WTC11 (cell line): ENCODE measurements at regions not wholly inside any gene's neighbourhood (a gene's known extent, or its start where the extent isn't known, plus 50 kb on each side); places are given as distances from the start of the nearest gene placed in this dataset.

Experiments used
- ATAC-seq: fragments of 200-7000 bp; cut with Tn5 transposase; 2 replicates; pipeline ENCODE4 v1.10.0; 2021; ENCODE audit warnings: mild to moderate bottlenecking, moderate library complexity
- CTCF ChIA-PET: fragments of 300-600 bp; sonication (Branson Sonifier 250); formaldehyde crosslinking; loops from one replicate; lab custom pipeline; 2021; ENCODE audit warnings: antibody characterized with exemption; lab: Charles Lee
- POLR2A ChIA-PET: fragments of 350-600 bp; sonication (Branson Sonifier 250); formaldehyde crosslinking; loops from one replicate; lab custom pipeline; 2021; ENCODE audit warnings: antibody characterized with exemption; lab: Charles Lee
- DNase-seq: peaks from one replicate; pipeline ENCODE4 v3.0.0; 2021; ENCODE audit warnings: low spot score
- H3K27ac Mint-ChIP-seq: 2 replicates; pipeline ENCODE4 v1.8.0; 2021; ENCODE audit warnings: mixed read lengths
- H3K27me3 Mint-ChIP-seq: 2 replicates; pipeline ENCODE4 v1.8.0; 2021; ENCODE audit warnings: low read depth, mild to moderate bottlenecking, moderate library complexity, mixed read lengths
- H3K36me3 Mint-ChIP-seq: 2 replicates; pipeline ENCODE4 v1.8.0; 2021; ENCODE audit warnings: mixed read lengths
- H3K4me1 Mint-ChIP-seq: 2 replicates; pipeline ENCODE4 v1.8.0; 2022; ENCODE audit warnings: mixed read lengths
- H3K4me3 Mint-ChIP-seq: 2 replicates; pipeline ENCODE4 v1.8.0; 2021; ENCODE audit warnings: mild to moderate bottlenecking, moderate library complexity, mixed read lengths
- H3K9me3 Mint-ChIP-seq: 2 replicates; pipeline ENCODE4 v1.8.0; 2021; ENCODE audit warnings: mixed read lengths
- CBFB ChIP-seq: sonication (generic); formaldehyde crosslinking; IDR thresholded peaks from 2 replicates; pipeline ENCODE4 v1.8.1; 2022; ENCODE audit warnings: mild to moderate bottlenecking, low read depth, missing genetic modification reagents
- CREB1 ChIP-seq: sonication (generic); formaldehyde crosslinking; IDR thresholded peaks from 2 replicates; pipeline ENCODE4 v1.8.0; 2023; ENCODE audit warnings: mild to moderate bottlenecking, missing genetic modification reagents
- EMX1 ChIP-seq: fragments of 250-450 bp; sonication (Bioruptor Pico); IDR thresholded peaks from 2 replicates; pipeline ENCODE4 v1.8.0; 2021; ENCODE audit warnings: mild to moderate bottlenecking
- GRHL2 ChIP-seq: fragments of 250-450 bp; sonication (Bioruptor Pico); IDR thresholded peaks from 2 replicates; pipeline ENCODE4 v1.8.0; 2022; ENCODE audit warnings: mild to moderate bottlenecking, moderate library complexity; ENCODE audit not compliant: insufficient replicate concordance, severe bottlenecking
- GTF2I ChIP-seq: fragments of 250-450 bp; sonication (Bioruptor Pico); conservative IDR thresholded peaks from 2 replicates; pipeline ENCODE4 v1.4.0; 2021; ENCODE audit warnings: mild to moderate bottlenecking
- MXD4 ChIP-seq: fragments of 250-450 bp; sonication (Bioruptor Pico); IDR thresholded peaks from 2 replicates; pipeline ENCODE4 v1.8.0; 2021; ENCODE audit warnings: mild to moderate bottlenecking, moderate library complexity, borderline replicate concordance
- NR1H2 ChIP-seq: sonication (generic); formaldehyde crosslinking; IDR thresholded peaks from 2 replicates; pipeline ENCODE4 v1.9.0; 2021; ENCODE audit warnings: mild to moderate bottlenecking, moderate library complexity, missing genetic modification reagents
- PRRX2 ChIP-seq: fragments of 250-450 bp; sonication (Bioruptor Pico); IDR thresholded peaks from 2 replicates; pipeline ENCODE4 v1.8.0; 2021; ENCODE audit warnings: mild to moderate bottlenecking
- SMAD3 ChIP-seq: sonication (generic); formaldehyde crosslinking; IDR thresholded peaks from 2 replicates; pipeline ENCODE4 v1.8.0; 2022; ENCODE audit warnings: missing genetic modification reagents, mild to moderate bottlenecking, borderline replicate concordance
- SOX15 ChIP-seq: fragments of 250-450 bp; sonication (Bioruptor Pico); IDR thresholded peaks from 2 replicates; pipeline ENCODE4 v1.9.0; 2021; ENCODE audit warnings: mild to moderate bottlenecking
- ZNF263 ChIP-seq: sonication (generic); formaldehyde crosslinking; IDR thresholded peaks from 2 replicates; pipeline ENCODE4 v1.8.1; 2022; ENCODE audit warnings: low read depth, mild to moderate bottlenecking, moderate library complexity, missing genetic modification reagents
- TF ChIP-seq, protein P1 (sequence below): sonication (generic); formaldehyde crosslinking; IDR thresholded peaks from 2 replicates; pipeline ENCODE4 v1.8.1; 2022; ENCODE audit warnings: low read depth, missing genetic modification reagents, borderline replicate concordance
- TF ChIP-seq, protein P2 (sequence below): sonication (generic); formaldehyde crosslinking; IDR thresholded peaks from 2 replicates; pipeline ENCODE4 v1.8.1; 2022; ENCODE audit warnings: mild to moderate bottlenecking, moderate library complexity, missing genetic modification reagents
- TF ChIP-seq, protein P3 (sequence below): sonication (generic); formaldehyde crosslinking; IDR thresholded peaks from 2 replicates; pipeline ENCODE4 v1.8.0; 2022; ENCODE audit warnings: mild to moderate bottlenecking, missing genetic modification reagents
- TF ChIP-seq, protein P4 (sequence below): fragments of 250-450 bp; sonication (Bioruptor Pico); IDR thresholded peaks from 2 replicates; pipeline ENCODE4 v1.9.0; 2021; ENCODE audit warnings: mild to moderate bottlenecking, borderline replicate concordance
- TF ChIP-seq, protein P5 (sequence below): sonication (generic); formaldehyde crosslinking; IDR thresholded peaks from 2 replicates; pipeline ENCODE4 v1.8.1; 2022; ENCODE audit warnings: mild to moderate bottlenecking, missing genetic modification reagents, moderate library complexity, borderline replicate concordance
- TF ChIP-seq, protein P6 (sequence below): fragments of 250-450 bp; sonication (Bioruptor Pico); IDR thresholded peaks from 2 replicates; pipeline ENCODE4 v1.8.0; 2021; ENCODE audit warnings: mild to moderate bottlenecking
- TF ChIP-seq, protein P7 (sequence below): fragments of 250-450 bp; sonication (Bioruptor Pico); IDR thresholded peaks from 2 replicates; pipeline ENCODE4 v2.1.2; 2022; ENCODE audit warnings: mild to moderate bottlenecking, moderate library complexity
- TF ChIP-seq, protein P8 (sequence below): sonication (generic); formaldehyde crosslinking; IDR thresholded peaks from 2 replicates; pipeline ENCODE4 v1.8.1; 2023; ENCODE audit warnings: mild to moderate bottlenecking, missing genetic modification reagents, moderate library complexity

DNA sequence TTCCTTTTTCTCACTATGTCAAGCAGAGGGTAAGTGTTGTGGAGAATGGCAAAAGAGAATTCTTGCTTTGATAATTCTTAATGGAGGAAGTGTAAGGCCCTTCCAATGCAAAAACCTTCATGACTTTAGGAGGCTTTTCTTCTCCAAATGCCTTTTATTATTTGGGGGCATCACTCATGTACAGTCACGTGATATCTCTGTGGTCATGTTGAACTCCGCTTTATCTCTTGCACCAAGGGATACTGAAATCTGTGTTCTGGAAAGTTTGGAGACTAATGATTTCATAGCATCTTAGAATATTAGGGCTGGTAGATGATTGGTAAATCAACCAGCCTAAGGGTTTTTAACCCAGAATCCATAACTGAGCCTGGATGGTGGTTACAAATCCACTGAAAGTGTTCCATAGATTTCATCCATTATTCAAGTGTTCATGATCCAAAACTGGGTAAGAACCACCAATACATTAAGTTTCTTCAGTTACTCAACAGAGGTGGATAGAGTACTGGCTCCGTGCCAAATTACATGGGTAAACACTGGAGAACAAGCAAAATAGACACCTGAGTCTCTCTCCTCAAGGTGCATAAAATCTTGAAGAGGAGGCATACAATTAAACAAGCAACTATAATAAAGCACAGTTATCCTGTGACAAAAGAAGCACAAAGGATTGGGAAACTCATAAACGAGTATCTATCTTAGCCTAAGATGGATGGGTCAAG is 169.6 kb upstream of the EPHA4 start:
- ATAC-seq (no peak), DNase-seq (no peak)
- Mint-ChIP-seq H3K27me3 (no peaks in the 10 kb centered on the region; the same call in none of the 2 replicates), H3K4me1 (0 out of 2 replicates have a peak, but pooled peaks cover 2% of the 10 kb centered on the region), H3K36me3 (peaks cover 12% of the 10 kb centered on the region), H3K4me3 (no peak overlapping the region), H3K9me3 (peaks cover 27% of the 10 kb centered on the region), H3K27ac (no peak overlapping the region)
- ChIA-PET POLR2A (no interaction called here), CTCF (no interaction called here)
- TF ChIP-seq, protein P1, sequence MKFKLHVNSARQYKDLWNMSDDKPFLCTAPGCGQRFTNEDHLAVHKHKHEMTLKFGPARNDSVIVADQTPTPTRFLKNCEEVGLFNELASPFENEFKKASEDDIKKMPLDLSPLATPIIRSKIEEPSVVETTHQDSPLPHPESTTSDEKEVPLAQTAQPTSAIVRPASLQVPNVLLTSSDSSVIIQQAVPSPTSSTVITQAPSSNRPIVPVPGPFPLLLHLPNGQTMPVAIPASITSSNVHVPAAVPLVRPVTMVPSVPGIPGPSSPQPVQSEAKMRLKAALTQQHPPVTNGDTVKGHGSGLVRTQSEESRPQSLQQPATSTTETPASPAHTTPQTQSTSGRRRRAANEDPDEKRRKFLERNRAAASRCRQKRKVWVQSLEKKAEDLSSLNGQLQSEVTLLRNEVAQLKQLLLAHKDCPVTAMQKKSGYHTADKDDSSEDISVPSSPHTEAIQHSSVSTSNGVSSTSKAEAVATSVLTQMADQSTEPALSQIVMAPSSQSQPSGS (CRISPR knock-in tag): no peak
- TF ChIP-seq, protein P2, sequence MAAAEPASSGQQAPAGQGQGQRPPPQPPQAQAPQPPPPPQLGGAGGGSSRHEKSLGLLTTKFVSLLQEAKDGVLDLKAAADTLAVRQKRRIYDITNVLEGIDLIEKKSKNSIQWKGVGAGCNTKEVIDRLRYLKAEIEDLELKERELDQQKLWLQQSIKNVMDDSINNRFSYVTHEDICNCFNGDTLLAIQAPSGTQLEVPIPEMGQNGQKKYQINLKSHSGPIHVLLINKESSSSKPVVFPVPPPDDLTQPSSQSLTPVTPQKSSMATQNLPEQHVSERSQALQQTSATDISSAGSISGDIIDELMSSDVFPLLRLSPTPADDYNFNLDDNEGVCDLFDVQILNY (CRISPR knock-in tag): no peak
- TF ChIP-seq, protein P3, sequence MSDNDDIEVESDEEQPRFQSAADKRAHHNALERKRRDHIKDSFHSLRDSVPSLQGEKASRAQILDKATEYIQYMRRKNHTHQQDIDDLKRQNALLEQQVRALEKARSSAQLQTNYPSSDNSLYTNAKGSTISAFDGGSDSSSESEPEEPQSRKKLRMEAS (CRISPR knock-in tag): no peak
- TF ChIP-seq GTF2I (CRISPR knock-in tag) (no peak), CBFB (CRISPR knock-in tag) (no peak)
- TF ChIP-seq, protein P4, sequence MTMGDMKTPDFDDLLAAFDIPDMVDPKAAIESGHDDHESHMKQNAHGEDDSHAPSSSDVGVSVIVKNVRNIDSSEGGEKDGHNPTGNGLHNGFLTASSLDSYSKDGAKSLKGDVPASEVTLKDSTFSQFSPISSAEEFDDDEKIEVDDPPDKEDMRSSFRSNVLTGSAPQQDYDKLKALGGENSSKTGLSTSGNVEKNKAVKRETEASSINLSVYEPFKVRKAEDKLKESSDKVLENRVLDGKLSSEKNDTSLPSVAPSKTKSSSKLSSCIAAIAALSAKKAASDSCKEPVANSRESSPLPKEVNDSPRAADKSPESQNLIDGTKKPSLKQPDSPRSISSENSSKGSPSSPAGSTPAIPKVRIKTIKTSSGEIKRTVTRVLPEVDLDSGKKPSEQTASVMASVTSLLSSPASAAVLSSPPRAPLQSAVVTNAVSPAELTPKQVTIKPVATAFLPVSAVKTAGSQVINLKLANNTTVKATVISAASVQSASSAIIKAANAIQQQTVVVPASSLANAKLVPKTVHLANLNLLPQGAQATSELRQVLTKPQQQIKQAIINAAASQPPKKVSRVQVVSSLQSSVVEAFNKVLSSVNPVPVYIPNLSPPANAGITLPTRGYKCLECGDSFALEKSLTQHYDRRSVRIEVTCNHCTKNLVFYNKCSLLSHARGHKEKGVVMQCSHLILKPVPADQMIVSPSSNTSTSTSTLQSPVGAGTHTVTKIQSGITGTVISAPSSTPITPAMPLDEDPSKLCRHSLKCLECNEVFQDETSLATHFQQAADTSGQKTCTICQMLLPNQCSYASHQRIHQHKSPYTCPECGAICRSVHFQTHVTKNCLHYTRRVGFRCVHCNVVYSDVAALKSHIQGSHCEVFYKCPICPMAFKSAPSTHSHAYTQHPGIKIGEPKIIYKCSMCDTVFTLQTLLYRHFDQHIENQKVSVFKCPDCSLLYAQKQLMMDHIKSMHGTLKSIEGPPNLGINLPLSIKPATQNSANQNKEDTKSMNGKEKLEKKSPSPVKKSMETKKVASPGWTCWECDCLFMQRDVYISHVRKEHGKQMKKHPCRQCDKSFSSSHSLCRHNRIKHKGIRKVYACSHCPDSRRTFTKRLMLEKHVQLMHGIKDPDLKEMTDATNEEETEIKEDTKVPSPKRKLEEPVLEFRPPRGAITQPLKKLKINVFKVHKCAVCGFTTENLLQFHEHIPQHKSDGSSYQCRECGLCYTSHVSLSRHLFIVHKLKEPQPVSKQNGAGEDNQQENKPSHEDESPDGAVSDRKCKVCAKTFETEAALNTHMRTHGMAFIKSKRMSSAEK (CRISPR knock-in tag): no peak
- TF ChIP-seq, protein P5, sequence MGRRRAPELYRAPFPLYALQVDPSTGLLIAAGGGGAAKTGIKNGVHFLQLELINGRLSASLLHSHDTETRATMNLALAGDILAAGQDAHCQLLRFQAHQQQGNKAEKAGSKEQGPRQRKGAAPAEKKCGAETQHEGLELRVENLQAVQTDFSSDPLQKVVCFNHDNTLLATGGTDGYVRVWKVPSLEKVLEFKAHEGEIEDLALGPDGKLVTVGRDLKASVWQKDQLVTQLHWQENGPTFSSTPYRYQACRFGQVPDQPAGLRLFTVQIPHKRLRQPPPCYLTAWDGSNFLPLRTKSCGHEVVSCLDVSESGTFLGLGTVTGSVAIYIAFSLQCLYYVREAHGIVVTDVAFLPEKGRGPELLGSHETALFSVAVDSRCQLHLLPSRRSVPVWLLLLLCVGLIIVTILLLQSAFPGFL (CRISPR knock-in tag): no peak
- TF ChIP-seq, protein P6, sequence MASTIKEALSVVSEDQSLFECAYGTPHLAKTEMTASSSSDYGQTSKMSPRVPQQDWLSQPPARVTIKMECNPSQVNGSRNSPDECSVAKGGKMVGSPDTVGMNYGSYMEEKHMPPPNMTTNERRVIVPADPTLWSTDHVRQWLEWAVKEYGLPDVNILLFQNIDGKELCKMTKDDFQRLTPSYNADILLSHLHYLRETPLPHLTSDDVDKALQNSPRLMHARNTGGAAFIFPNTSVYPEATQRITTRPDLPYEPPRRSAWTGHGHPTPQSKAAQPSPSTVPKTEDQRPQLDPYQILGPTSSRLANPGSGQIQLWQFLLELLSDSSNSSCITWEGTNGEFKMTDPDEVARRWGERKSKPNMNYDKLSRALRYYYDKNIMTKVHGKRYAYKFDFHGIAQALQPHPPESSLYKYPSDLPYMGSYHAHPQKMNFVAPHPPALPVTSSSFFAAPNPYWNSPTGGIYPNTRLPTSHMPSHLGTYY (CRISPR knock-in tag): no peak

DNA sequence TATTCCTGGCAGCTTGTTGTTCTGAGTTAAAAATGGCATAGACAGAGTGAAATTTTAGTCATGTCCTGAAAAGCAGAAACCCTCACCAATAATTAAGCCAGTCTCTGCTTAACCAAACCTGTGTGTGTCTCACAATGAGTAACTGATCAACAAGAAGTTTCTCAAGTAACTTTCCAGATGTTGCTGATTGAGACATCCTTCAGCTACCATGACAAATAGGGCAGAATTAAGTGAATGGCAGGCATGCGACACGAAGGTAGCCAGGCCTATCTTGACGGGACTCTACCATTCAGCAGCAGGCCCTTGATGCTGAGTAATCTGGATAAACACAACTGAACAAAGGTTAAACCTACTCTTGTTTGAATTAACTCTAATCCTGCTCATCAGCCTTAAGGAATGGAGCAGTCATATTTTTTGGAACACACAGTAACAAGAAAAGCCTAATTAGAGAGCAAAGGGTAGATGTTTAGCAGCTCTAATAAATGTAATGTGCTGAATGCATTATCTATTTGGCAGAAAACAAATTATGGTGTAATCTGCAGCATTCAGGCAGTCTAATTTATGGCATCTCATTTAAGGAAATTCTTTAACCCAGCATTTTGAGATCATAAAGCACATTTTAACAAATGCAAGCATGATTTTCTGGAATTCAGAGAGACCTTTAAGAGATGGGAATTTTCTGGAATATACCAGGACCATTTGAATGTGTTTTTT is 159.5 kb upstream of the EPHA4 start:
- ATAC-seq (no peak), DNase-seq (no peak)
- H3K27ac Mint-ChIP-seq: no peak overlapping the region
- H3K9me3 Mint-ChIP-seq: peaks cover 12% of the 10 kb centered on the region
- POLR2A ChIA-PET: no interaction called here
- CTCF ChIA-PET: no interaction called here
- no peaks in the 10 kb centered on the region for H3K4me1 Mint-ChIP-seq
- H3K27me3 Mint-ChIP-seq: no peaks in the 10 kb centered on the region
- no peak overlapping the region for H3K4me3 Mint-ChIP-seq
- no peaks in the 10 kb centered on the region for H3K36me3 Mint-ChIP-seq
- TF ChIP-seq GTF2I (CRISPR knock-in tag) (no peak), CREB1 (CRISPR knock-in tag) (no peak), SOX15 (no peak), NR1H2 (CRISPR knock-in tag) (no peak), MXD4 (CRISPR knock-in tag) (no peak), PRRX2 (CRISPR knock-in tag) (no peak), ZNF263 (CRISPR knock-in tag) (no peak), EMX1 (CRISPR knock-in tag) (no peak), GRHL2 (CRISPR knock-in tag) (no peak), SMAD3 (CRISPR knock-in tag) (no peak)
- TF ChIP-seq, protein P7, sequence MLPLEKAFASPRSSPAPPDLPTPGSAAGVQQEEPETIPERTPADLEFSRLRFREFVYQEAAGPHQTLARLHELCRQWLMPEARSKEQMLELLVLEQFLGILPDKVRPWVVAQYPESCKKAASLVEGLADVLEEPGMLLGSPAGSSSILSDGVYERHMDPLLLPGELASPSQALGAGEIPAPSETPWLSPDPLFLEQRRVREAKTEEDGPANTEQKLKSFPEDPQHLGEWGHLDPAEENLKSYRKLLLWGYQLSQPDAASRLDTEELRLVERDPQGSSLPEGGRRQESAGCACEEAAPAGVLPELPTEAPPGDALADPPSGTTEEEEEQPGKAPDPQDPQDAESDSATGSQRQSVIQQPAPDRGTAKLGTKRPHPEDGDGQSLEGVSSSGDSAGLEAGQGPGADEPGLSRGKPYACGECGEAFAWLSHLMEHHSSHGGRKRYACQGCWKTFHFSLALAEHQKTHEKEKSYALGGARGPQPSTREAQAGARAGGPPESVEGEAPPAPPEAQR (CRISPR knock-in tag): no peak
- TF ChIP-seq, protein P8, sequence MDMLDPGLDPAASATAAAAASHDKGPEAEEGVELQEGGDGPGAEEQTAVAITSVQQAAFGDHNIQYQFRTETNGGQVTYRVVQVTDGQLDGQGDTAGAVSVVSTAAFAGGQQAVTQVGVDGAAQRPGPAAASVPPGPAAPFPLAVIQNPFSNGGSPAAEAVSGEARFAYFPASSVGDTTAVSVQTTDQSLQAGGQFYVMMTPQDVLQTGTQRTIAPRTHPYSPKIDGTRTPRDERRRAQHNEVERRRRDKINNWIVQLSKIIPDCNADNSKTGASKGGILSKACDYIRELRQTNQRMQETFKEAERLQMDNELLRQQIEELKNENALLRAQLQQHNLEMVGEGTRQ: no peak
- TF ChIP-seq, protein P5 (CRISPR knock-in tag): no peak
